ENCODE measurements at regions not wholly inside any gene's neighbourhood (a gene's known extent, or its start where the extent isn't known, plus 50 kb on each side); places are given as distances from the start of the nearest gene placed in this dataset.

- TF ChIP-seq, protein P1, sequence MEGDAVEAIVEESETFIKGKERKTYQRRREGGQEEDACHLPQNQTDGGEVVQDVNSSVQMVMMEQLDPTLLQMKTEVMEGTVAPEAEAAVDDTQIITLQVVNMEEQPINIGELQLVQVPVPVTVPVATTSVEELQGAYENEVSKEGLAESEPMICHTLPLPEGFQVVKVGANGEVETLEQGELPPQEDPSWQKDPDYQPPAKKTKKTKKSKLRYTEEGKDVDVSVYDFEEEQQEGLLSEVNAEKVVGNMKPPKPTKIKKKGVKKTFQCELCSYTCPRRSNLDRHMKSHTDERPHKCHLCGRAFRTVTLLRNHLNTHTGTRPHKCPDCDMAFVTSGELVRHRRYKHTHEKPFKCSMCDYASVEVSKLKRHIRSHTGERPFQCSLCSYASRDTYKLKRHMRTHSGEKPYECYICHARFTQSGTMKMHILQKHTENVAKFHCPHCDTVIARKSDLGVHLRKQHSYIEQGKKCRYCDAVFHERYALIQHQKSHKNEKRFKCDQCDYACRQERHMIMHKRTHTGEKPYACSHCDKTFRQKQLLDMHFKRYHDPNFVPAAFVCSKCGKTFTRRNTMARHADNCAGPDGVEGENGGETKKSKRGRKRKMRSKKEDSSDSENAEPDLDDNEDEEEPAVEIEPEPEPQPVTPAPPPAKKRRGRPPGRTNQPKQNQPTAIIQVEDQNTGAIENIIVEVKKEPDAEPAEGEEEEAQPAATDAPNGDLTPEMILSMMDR (conservative IDR thresholded peaks at IDR 0.05; ENCODE audit: low read depth, low read length), result no peak
- Histone ChIP-seq H3K36me3 (ENCODE audit: insufficient read depth) (no peaks in the 10 kb centered on the region), H3K79me2 (ENCODE audit: insufficient read depth, low read depth) (no peaks in the 10 kb centered on the region), H3K4me2 (no peak overlapping the region), H4K20me1 (ENCODE audit: insufficient read depth) (no peaks in the 10 kb centered on the region), H3K27ac (no peak overlapping the region), H3K4me1 (ENCODE audit: low read depth, poor library complexity, severe bottlenecking) (no peaks in the 10 kb centered on the region), H3K27me3 (ENCODE audit: insufficient read depth, low read depth) (peaks cover 72% of the 10 kb centered on the region), H3K9ac (no peak overlapping the region), H3K4me3 (IDR thresholded peaks at IDR 0.05; ENCODE audit: insufficient read depth, low read depth, low read length) (no peak overlapping the region), H2AFZ (ENCODE audit: low read depth) (no peak overlapping the region)
These were observed 95.1 kb downstream of the METRNL start for GRCh38 chr17:83174362-83175118.

DNA sequence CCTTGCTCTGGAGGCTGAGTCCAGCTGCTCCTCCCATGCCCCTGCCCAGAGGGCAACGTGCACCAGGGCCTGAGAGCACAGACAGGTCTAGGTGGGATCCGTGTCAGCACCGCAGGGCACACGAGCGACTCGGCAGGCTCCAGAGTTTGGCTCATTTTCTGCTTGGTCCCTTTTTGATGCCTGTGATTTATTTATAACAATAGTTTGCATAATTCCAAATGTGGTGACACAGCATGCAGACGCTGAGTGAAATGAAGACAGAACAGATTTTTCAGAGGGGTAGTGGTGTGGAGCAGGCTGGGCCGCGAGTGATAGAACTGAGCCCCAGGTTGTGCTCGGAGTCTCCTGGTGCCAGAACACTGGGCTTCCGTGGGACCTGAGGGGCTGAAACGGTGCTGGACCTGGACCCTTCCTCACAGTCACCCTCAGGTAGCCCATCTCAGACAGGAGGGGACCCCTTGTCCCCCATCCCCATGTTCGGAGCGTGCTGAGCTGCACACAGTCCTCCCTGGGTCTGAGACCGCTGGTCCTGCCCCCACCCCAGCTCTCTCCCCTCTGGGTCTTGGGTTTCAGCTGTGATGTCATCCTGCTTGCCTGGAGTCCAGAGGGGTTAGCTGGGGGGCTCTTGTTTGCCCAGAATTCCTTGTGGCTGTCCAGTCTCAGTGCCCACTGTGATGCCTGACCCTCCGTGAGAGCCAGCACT lies 95.9 kb downstream of the METRNL start:
- H3K27ac ChIP-seq, result no peak overlapping the region
- H3K4me2 ChIP-seq, result no peak overlapping the region
- H3K4me1 ChIP-seq (ENCODE audit: low read depth, poor library complexity, severe bottlenecking), result no peaks in the 10 kb centered on the region
- no peak overlapping the region for H3K9ac ChIP-seq
- no peaks in the 10 kb centered on the region for H3K79me2 ChIP-seq (ENCODE audit: insufficient read depth, low read depth)
- no peaks in the 10 kb centered on the region for H4K20me1 ChIP-seq (ENCODE audit: insufficient read depth)
- TF ChIP-seq, protein P1 (conservative IDR thresholded peaks at IDR 0.05; ENCODE audit: low read depth, low read length), result no peak
- no peak overlapping the region for H2AFZ ChIP-seq (ENCODE audit: low read depth)
- no peaks in the 10 kb centered on the region for H3K36me3 ChIP-seq (ENCODE audit: insufficient read depth)
- peaks cover 80% of the 10 kb centered on the region for H3K27me3 ChIP-seq (ENCODE audit: insufficient read depth, low read depth)
- H3K4me3 ChIP-seq (IDR thresholded peaks at IDR 0.05; ENCODE audit: insufficient read depth, low read depth, low read length), result no peak overlapping the region

DNA sequence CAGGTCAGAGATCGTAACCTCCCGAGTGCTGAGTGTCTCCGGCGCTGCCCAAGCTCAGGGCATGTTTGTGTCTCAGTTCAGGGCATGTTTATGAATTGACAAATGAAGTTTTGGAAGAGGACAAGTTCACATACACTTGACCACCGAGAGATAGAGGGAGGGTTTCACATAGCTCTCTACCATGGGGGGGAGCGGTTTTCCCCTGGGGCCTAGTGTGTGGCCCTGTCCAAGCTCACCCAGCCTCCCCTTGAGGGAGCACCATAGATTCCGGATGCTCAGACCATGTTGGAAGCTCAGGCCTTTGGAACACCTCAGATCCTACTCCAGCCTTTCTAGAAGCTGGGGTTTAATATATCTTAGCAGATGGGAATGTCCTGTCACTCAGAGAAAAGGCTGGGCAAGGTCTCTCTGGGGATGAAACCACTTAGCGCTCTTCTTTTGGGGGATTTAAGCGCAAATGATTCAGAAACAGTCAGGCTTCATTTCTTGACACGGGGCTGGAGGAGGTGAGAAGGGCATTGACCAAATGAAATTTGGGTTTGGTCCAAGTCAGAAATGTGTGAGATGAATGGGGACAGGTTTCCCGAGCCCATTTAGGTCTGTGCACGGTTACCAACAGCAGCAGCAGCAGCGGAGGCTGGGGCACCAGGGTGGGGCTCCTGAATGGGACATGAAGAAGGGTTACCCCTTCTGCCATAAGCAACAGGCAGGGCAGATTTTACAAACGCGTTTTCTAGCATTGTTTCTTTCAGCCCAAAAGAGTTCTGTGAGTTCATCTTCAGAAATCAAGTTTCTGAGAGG lies 96.6 kb downstream of the METRNL start:
- no peak overlapping the region for H3K27ac ChIP-seq
- no peak overlapping the region for H2AFZ ChIP-seq (ENCODE audit: low read depth)
- H3K4me3 ChIP-seq (IDR thresholded peaks at IDR 0.05; ENCODE audit: insufficient read depth, low read depth, low read length), result no peak overlapping the region
- no peaks in the 10 kb centered on the region for H3K79me2 ChIP-seq (ENCODE audit: insufficient read depth, low read depth)
- no peaks in the 10 kb centered on the region for H4K20me1 ChIP-seq (ENCODE audit: insufficient read depth)
- no peak overlapping the region for H3K4me2 ChIP-seq
- peaks cover 74% of the 10 kb centered on the region for H3K27me3 ChIP-seq (ENCODE audit: insufficient read depth, low read depth)
- no peaks in the 10 kb centered on the region for H3K4me1 ChIP-seq (ENCODE audit: low read depth, poor library complexity, severe bottlenecking)
- no peaks in the 10 kb centered on the region for H3K36me3 ChIP-seq (ENCODE audit: insufficient read depth)
- TF ChIP-seq, protein P1 (conservative IDR thresholded peaks at IDR 0.05; ENCODE audit: low read depth, low read length), result no peak
- H3K9ac ChIP-seq, result no peak overlapping the region

GRCh38 chr17:83176623-83177583 lies 97.5 kb downstream of the METRNL start:
- H2AFZ ChIP-seq (ENCODE audit: low read depth), result no peak overlapping the region

More at GRCh38 chr17:83176623-83177583, 97.5 kb downstream of the METRNL start:
- Histone ChIP-seq H3K27me3 (ENCODE audit: insufficient read depth, low read depth) (peaks cover 68% of the 10 kb centered on the region), H3K4me2 (no peak overlapping the region), H3K4me3 (IDR thresholded peaks at IDR 0.05; ENCODE audit: insufficient read depth, low read depth, low read length) (no peak overlapping the region), H3K9ac (no peak overlapping the region), H3K36me3 (ENCODE audit: insufficient read depth) (no peaks in the 10 kb centered on the region), H3K79me2 (ENCODE audit: insufficient read depth, low read depth) (no peaks in the 10 kb centered on the region), H4K20me1 (ENCODE audit: insufficient read depth) (no peaks in the 10 kb centered on the region), H3K27ac (no peak overlapping the region), H3K4me1 (ENCODE audit: low read depth, poor library complexity, severe bottlenecking) (no peaks in the 10 kb centered on the region)
- TF ChIP-seq, protein P1 (conservative IDR thresholded peaks at IDR 0.05; ENCODE audit: low read depth, low read length), result no peak
